ENCODE measurements at regions not wholly inside any gene's neighbourhood (a gene's known extent, or its start where the extent isn't known, plus 50 kb on each side); places are given as distances from the start of the nearest gene placed in this dataset.

- no peak for DNase-seq
Measured at GRCh38 chr14:75372260-75372659, 55.6 kb upstream of the JDP2 start.

- no peak for DNase-seq
Measured at GRCh38 chr14:75373133-75373532, 54.7 kb upstream of the JDP2 start.

GRCh38 chr14:75373616-75374015 is 54.2 kb upstream of the JDP2 start:
- DNase-seq = no peak

GRCh38 chr14:75374911-75375310 is 52.9 kb upstream of the JDP2 start:
- DNase-seq = no peak

DNA sequence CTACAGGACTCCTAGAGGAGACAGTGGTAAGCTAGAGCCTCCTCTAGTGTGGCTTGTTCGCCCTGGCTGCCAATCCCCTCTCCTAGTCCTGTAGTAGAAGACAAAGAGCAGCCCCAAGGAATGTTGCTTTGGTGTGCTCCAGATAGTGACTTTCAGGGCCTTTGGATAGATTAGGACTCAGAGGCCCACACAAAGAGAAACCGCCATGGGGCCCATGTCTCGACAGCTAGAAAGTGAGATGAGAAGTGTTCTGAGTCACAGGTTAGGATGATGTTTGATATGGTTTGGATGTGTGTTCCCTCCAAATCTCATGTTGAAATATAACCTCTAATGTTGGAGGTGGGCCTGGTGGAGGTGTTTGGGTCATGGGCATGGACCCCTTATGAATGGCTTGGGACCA is 51.8 kb upstream of the JDP2 start:
- no peak for DNase-seq

All from SHP77 (cell line).